K562 (cell line): ENCODE measurements at regions not wholly inside any gene's neighbourhood (a gene's known extent, or its start where the extent isn't known, plus 50 kb on each side); places are given as distances from the start of the nearest gene placed in this dataset.

Source experiments
- ATAC-seq: fragments of 200-7000 bp; cut with Tn5 transposase; 3 replicates; pipeline ENCODE4 v1.9.1; 2020; ENCODE audit warnings: moderate library complexity
- BruUV-seq: library from RNA; stranded (reverse); fragments of 400-500 nt; replicated peaks from 2 replicates; lab custom pipeline; 2021; lab: Mats Ljungman, UMichigan
- CTCF ChIA-PET: fragments of 300-600 bp; formaldehyde crosslinking; extraction: SDS; loops from one replicate; lab custom pipeline; 2021; ENCODE audit warnings: low intra/inter-chr PET ratio; lab: Yijun Ruan, JAX
- POLR2A ChIA-PET: fragments of 300-600, 350-650 bp; sonication (Branson Sonifier 250); formaldehyde crosslinking; extraction: SDS; loops from one replicate; lab custom pipeline; 2021; ENCODE audit warnings: antibody characterized with exemption, inconsistent platforms; lab: Yijun Ruan, JAX
- DNase-seq, 4 experiments: peaks; one replicate each; pipeline versions ENCODE4 v3.0.0 to v3.0.0-alpha.2; 2011 to 2018; ENCODE audit warnings: low spot score in 3 of 4, mixed read lengths in 3 of 4; ENCODE audit errors: extremely low read depth in 1 of 4
- FAIRE-seq: peaks from 2 replicates; lab custom pipeline; 2011; peaks lifted over from hg19 to GRCh38; lab: Jason Lieb, UNC
- H2AFZ ChIP-seq: 2 replicates; pipeline ENCODE4 v1.6.0; 2011; ENCODE audit warnings: low read depth, low read length, control low read depth, inconsistent platforms
- H3K27ac ChIP-seq: fragments of 200-600 bp; 3 replicates; pipeline ENCODE4 v1.8.0; 2011; ENCODE audit warnings: low read depth, mild to moderate bottlenecking, control low read depth, inconsistent platforms, low read length, moderate library complexity, mixed read lengths; ENCODE audit errors: extremely low read depth
- H3K27me3 ChIP-seq, 2 experiments: fragments of 300-600 bp in 1 of 2; 2 replicates in 1 of 2; 3 replicates in 1 of 2; pipeline versions ENCODE4 v1.6.0 to v1.8.0; 2011; ENCODE audit warnings: inconsistent platforms in 2 of 2, low read length in 2 of 2, mild to moderate bottlenecking in 1 of 2, mixed read lengths in 1 of 2, moderate library complexity in 1 of 2; ENCODE audit not compliant: control insufficient read depth in 2 of 2, insufficient read depth in 2 of 2
- H3K36me3 ChIP-seq: fragments of 300-600 bp; 3 replicates; pipeline ENCODE4 v1.8.0; 2011; ENCODE audit warnings: mild to moderate bottlenecking, low read length, inconsistent platforms; ENCODE audit not compliant: control insufficient read depth, insufficient read depth
- H3K4me1 ChIP-seq, 2 experiments: fragments of 200-600 bp in 1 of 2; replicated peaks in 1 of 2; 2 replicates in 1 of 2; 3 replicates in 1 of 2; pipeline versions ENCODE4 v1.5.1 to v1.8.0; 2011; ENCODE audit warnings: inconsistent platforms in 2 of 2, low read length in 2 of 2, mild to moderate bottlenecking in 1 of 2, mixed read lengths in 1 of 2, moderate library complexity in 1 of 2; ENCODE audit not compliant: control insufficient read depth in 2 of 2, insufficient read depth in 2 of 2
- H3K4me2 ChIP-seq: 2 replicates; pipeline ENCODE4 v1.6.1; 2011; ENCODE audit warnings: low read length, control low read depth, inconsistent platforms, mixed read lengths; ENCODE audit not compliant: insufficient read depth
- H3K4me3 ChIP-seq: fragments of 200-600 bp; sonication (generic), shearing (Covaris generic); 2 replicates; pipeline ENCODE4 v1.5.1; 2016; ENCODE audit warnings: control low read depth, inconsistent platforms
- H3K79me2 ChIP-seq: fragments of 200-600 bp; 3 replicates; pipeline ENCODE4 v1.8.0; 2011; ENCODE audit warnings: low read length, inconsistent platforms; ENCODE audit not compliant: control insufficient read depth, insufficient read depth
- H3K9ac ChIP-seq, 2 experiments: 2 replicates each; pipeline versions ENCODE4 v1.6.0 to v1.6.1; 2011; ENCODE audit warnings: low read depth in 2 of 2, low read length in 2 of 2, control low read depth in 1 of 2, inconsistent platforms in 1 of 2, mild to moderate bottlenecking in 1 of 2, mixed read lengths in 1 of 2; ENCODE audit not compliant: insufficient read depth in 1 of 2
- H3K9me1 ChIP-seq: one replicate; pipeline ENCODE4 v1.6.0; 2011; ENCODE audit warnings: inconsistent platforms, mild to moderate bottlenecking, low read length, moderate library complexity; ENCODE audit not compliant: control insufficient read depth, insufficient read depth
- H3K9me3 ChIP-seq: replicated peaks from 2 replicates; pipeline ENCODE4 v1.5.1; 2011; ENCODE audit warnings: low read depth, low read length, inconsistent platforms; ENCODE audit not compliant: control insufficient read depth, insufficient read depth
- H4K20me1 ChIP-seq: replicated peaks from 2 replicates; pipeline ENCODE4 v1.6.1; 2011; ENCODE audit warnings: low read length, inconsistent platforms, mixed read lengths; ENCODE audit not compliant: control insufficient read depth, insufficient read depth
- BCOR ChIP-seq: fragments of 450-650 bp; IDR thresholded peaks from 2 replicates; pipeline ENCODE4 v1.6.1; 2016
- C11orf30 ChIP-seq: fragments of 450-650 bp; IDR thresholded peaks from 2 replicates; pipeline ENCODE4 v1.6.1; 2016; ENCODE audit warnings: low read depth, mild to moderate bottlenecking
- CHD1 ChIP-seq: fragments of 200-600 bp; sonication (generic); IDR thresholded peaks from one replicate; pipeline ENCODE4 v1.6.1; 2012; ENCODE audit warnings: mild to moderate bottlenecking, moderate library complexity, low read length, inconsistent platforms
- KDM1A ChIP-seq, 2 experiments: fragments of 450-650 bp; IDR thresholded peaks; 2 replicates each; pipeline ENCODE4 v1.6.1; 2016; ENCODE audit warnings: mild to moderate bottlenecking in 2 of 2
- MEF2D ChIP-seq: conservative IDR thresholded peaks from 2 replicates; pipeline ENCODE4 v1.6.1; 2016; ENCODE audit warnings: low read depth, missing genetic modification characterization, missing compliant biosample characterization
- NFE2 ChIP-seq: IDR thresholded peaks from 2 replicates; pipeline ENCODE4 v1.6.1; 2014; ENCODE audit warnings: antibody characterized with exemption, low read depth
- PTBP1 ChIP-seq: fragments of 200-400 bp; formaldehyde crosslinking; IDR thresholded peaks from 2 replicates; pipeline ENCODE4 v1.6.1; 2017; ENCODE audit warnings: low read depth, low read length
- RBM25 ChIP-seq: fragments of 200-400 bp; formaldehyde crosslinking; IDR thresholded peaks from 2 replicates; pipeline ENCODE4 v1.6.1; 2018; ENCODE audit warnings: low read length, low read depth, moderate library complexity; ENCODE audit not compliant: severe bottlenecking
- TARDBP ChIP-seq: fragments of 450-650 bp; IDR thresholded peaks from 2 replicates; pipeline ENCODE4 v1.6.1; 2016
- ZFP36 ChIP-seq: fragments of 150-350 bp; IDR thresholded peaks from 2 replicates; pipeline ENCODE4 v1.6.1; 2018; ENCODE audit warnings: low read length, low read depth; ENCODE audit not compliant: partially characterized antibody
- ZNF143 ChIP-seq: sonication (generic); formaldehyde crosslinking; IDR thresholded peaks from 2 replicates; pipeline ENCODE4 v1.9.0; 2022; ENCODE audit warnings: mild to moderate bottlenecking, missing genetic modification reagents
- WGBS: fragments of 100-300 bp; shearing (Covaris generic); methylation state at CpG from one replicate; pipeline ENCODE4 v1.1.6; 2016; ENCODE audit warnings: low coverage, mixed read lengths; ENCODE audit not compliant: insufficient coverage; ENCODE audit errors: missing lambda C conversion rate; 5-methylcytosine and 5-hydroxymethylcytosine counted together
- in situ Hi-C: fragments of 300-500 bp; cut with MboI; formaldehyde crosslinking; loops from 4 replicates; pipeline ENCODE4 v1.15.0; 2018; ENCODE audit warnings: inconsistent platforms, mixed read lengths
- intact Hi-C: fragments of 100-400 bp; cut with micrococcal nuclease; formaldehyde crosslinking; loops from 2 replicates; pipeline ENCODE4 v1.14.2; 2022
- TF ChIP-seq, protein P1 (sequence below): fragments of 450-650 bp; formaldehyde crosslinking; IDR thresholded peaks from 2 replicates; pipeline ENCODE4 v1.4.0; 2020; ENCODE audit warnings: mild to moderate bottlenecking, moderate library complexity
- TF ChIP-seq, protein P2 (sequence below): fragments of 250-450 bp; sonication (Bioruptor Pico); IDR thresholded peaks from 2 replicates; pipeline ENCODE4 v1.8.0; 2021; ENCODE audit warnings: moderate library complexity, mild to moderate bottlenecking, inconsistent platforms

- TF ChIP-seq BCOR (peak; percentile 61; the same call in 1 of the 2 replicates), MEF2D (tag) (no peak), KDM1A (IDR thresholded peaks at IDR 0.05) (0 out of 4 replicates have a peak, but pooled peaks of 1 of the 2 experiments have one; percentile 14), ZFP36 (peak; percentile 44), RBM25 (peak; percentile 72)
- in situ Hi-C loops, result no loop called here
- Histone ChIP-seq H3K4me2 (no peak overlapping the region), H3K9me1 (no peaks in the 10 kb centered on the region), H4K20me1 (no peaks in the 10 kb centered on the region), H3K36me3 (no peaks in the 10 kb centered on the region), H2AFZ (no peak overlapping the region), H3K4me3 (no peak overlapping the region), H3K27ac (no peak overlapping the region), H3K4me1 (peaks cover 5 to 13% of the 10 kb centered on the region in 2 experiments; a peak in 4 of 5 replicates), H3K9me3 (no peaks in the 10 kb centered on the region), H3K79me2 (no peaks in the 10 kb centered on the region), H3K27me3 (no peaks in the 10 kb centered on the region), H3K9ac (no peak overlapping the region)
- ATAC-seq (no peak), DNase-seq (no peak), FAIRE-seq (no peak)
- intact Hi-C loops, result no loop called here
- POLR2A ChIA-PET, result interaction anchor here (0.7 to 2.2 kb wide), 2 partner anchors 11 to 947 kb away, joined by 3 to 9 read pairs; no protein-coding TSS in a partner anchor
- no TSS peak for BruUV-seq
- CTCF ChIA-PET, result no interaction called here
- 77% methylated on average over 4 of the region's 4 CpGs for WGBS
Measured at GRCh38 chr6:14499309-14499708, 381.7 kb downstream of the CD83 start.

- H3K79me2 ChIP-seq, result no peaks in the 10 kb centered on the region
- POLR2A ChIA-PET, result interaction anchor here (0.7 to 2.2 kb wide), 2 partner anchors 11 to 947 kb away, joined by 3 to 9 read pairs; no protein-coding TSS in a partner anchor
- FAIRE-seq (no peak), DNase-seq (no peak), ATAC-seq (no peak)
- H3K9me3 ChIP-seq, result no peaks in the 10 kb centered on the region
- no peak overlapping the region for H3K4me3 ChIP-seq
- H3K4me2 ChIP-seq, result no peak overlapping the region
- H3K9ac ChIP-seq, result no peak overlapping the region
- peaks cover 5 to 13% of the 10 kb centered on the region in 2 experiments; a peak in 4 of 5 replicates for H3K4me1 ChIP-seq
- BruUV-seq, result no TSS peak
- H3K9me1 ChIP-seq, result no peaks in the 10 kb centered on the region
- 59% methylated on average over 10 of the region's 10 CpGs for WGBS
- H3K27me3 ChIP-seq, result no peaks in the 10 kb centered on the region
- in situ Hi-C loops, result no loop called here
- H2AFZ ChIP-seq, result no peak overlapping the region
- TF ChIP-seq ZNF143 (CRISPR knock-in tag), result no peak
- TF ChIP-seq TARDBP, result no peak
- no peak for TF ChIP-seq PTBP1
- TF ChIP-seq C11orf30, result no peak
- no peak for TF ChIP-seq CHD1
- no peak for TF ChIP-seq ZFP36
- TF ChIP-seq, protein P1, sequence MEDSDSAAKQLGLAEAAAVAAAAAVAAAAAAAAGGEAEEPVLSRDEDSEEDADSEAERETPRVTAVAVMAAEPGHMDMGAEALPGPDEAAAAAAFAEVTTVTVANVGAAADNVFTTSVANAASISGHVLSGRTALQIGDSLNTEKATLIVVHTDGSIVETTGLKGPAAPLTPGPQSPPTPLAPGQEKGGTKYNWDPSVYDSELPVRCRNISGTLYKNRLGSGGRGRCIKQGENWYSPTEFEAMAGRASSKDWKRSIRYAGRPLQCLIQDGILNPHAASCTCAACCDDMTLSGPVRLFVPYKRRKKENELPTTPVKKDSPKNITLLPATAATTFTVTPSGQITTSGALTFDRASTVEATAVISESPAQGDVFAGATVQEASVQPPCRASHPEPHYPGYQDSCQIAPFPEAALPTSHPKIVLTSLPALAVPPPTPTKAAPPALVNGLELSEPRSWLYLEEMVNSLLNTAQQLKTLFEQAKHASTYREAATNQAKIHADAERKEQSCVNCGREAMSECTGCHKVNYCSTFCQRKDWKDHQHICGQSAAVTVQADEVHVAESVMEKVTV (CRISPR knock-in tag), result no peak
- TF ChIP-seq, protein P2, sequence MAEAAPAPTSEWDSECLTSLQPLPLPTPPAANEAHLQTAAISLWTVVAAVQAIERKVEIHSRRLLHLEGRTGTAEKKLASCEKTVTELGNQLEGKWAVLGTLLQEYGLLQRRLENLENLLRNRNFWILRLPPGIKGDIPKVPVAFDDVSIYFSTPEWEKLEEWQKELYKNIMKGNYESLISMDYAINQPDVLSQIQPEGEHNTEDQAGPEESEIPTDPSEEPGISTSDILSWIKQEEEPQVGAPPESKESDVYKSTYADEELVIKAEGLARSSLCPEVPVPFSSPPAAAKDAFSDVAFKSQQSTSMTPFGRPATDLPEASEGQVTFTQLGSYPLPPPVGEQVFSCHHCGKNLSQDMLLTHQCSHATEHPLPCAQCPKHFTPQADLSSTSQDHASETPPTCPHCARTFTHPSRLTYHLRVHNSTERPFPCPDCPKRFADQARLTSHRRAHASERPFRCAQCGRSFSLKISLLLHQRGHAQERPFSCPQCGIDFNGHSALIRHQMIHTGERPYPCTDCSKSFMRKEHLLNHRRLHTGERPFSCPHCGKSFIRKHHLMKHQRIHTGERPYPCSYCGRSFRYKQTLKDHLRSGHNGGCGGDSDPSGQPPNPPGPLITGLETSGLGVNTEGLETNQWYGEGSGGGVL (CRISPR knock-in tag), result no peak
- no peak for TF ChIP-seq NFE2
- H4K20me1 ChIP-seq, result no peaks in the 10 kb centered on the region
- intact Hi-C loops, result no loop called here
- CTCF ChIA-PET, result no interaction called here
- no peak overlapping the region for H3K27ac ChIP-seq
- no peaks in the 10 kb centered on the region for H3K36me3 ChIP-seq
Measured at GRCh38 chr6:14499841-14500240, 382.3 kb downstream of the CD83 start.
